WERI-Rb-1 (cell line): ENCODE measurements at regions not wholly inside any gene's neighbourhood (a gene's known extent, or its start where the extent isn't known, plus 50 kb on each side); places are given as distances from the start of the nearest gene placed in this dataset.

Experiments
- DNase-seq: peaks from one replicate; pipeline ENCODE4 v3.0.0-alpha.2; 2020
- H3K27ac ChIP-seq: fragments of 250-450 bp; sonication (Bioruptor Pico); 2 replicates; pipeline ENCODE4 v1.5.1; 2020; ENCODE audit warnings: mild to moderate bottlenecking, moderate library complexity
- H3K27me3 ChIP-seq: fragments of 250-450 bp; sonication (Bioruptor Pico); 2 replicates; pipeline ENCODE4 v1.5.1; 2021; ENCODE audit warnings: mild to moderate bottlenecking, low read depth, moderate library complexity; ENCODE audit not compliant: insufficient read depth, severe bottlenecking
- H3K36me3 ChIP-seq: fragments of 250-450 bp; sonication (Bioruptor Pico); 2 replicates; pipeline ENCODE4 v1.5.1; 2020; ENCODE audit warnings: mild to moderate bottlenecking, moderate library complexity
- H3K4me3 ChIP-seq: 2 replicates; pipeline ENCODE4 v1.5.1; 2011; ENCODE audit warnings: low read depth, mild to moderate bottlenecking, control low read depth, low read length
- H3K9me3 ChIP-seq: fragments of 250-450 bp; sonication (Bioruptor Pico); 2 replicates; pipeline ENCODE4 v1.5.1; 2021; ENCODE audit warnings: mild to moderate bottlenecking, moderate library complexity; ENCODE audit not compliant: severe bottlenecking
- TF ChIP-seq, protein P1 (sequence below): IDR thresholded peaks from 2 replicates; pipeline ENCODE4 v1.5.1; 2011; ENCODE audit warnings: low read depth, mild to moderate bottlenecking, control low read depth, inconsistent platforms, low read length

DNA sequence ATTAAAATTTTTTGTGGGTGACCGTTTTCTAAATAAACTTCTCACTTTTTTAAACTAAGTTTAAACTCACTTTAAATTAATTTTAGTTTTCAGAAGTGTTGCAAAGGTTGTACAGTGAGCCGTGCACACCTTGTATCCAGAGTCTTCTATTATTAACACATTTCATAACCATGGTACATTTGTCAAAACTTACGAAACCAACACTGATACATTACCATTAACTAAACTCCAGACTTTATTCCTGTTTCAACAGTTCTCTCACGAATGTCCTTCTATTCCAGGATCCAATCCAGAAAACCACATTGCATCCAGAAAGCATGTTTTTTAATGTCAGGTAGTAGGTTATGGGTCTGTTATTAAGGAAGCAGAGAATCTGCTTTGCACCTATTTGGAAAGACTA lies 319.9 kb downstream of the CBLN4 start:
- peaks cover 53% of the 10 kb centered on the region for H3K27me3 ChIP-seq
- TF ChIP-seq, protein P1, sequence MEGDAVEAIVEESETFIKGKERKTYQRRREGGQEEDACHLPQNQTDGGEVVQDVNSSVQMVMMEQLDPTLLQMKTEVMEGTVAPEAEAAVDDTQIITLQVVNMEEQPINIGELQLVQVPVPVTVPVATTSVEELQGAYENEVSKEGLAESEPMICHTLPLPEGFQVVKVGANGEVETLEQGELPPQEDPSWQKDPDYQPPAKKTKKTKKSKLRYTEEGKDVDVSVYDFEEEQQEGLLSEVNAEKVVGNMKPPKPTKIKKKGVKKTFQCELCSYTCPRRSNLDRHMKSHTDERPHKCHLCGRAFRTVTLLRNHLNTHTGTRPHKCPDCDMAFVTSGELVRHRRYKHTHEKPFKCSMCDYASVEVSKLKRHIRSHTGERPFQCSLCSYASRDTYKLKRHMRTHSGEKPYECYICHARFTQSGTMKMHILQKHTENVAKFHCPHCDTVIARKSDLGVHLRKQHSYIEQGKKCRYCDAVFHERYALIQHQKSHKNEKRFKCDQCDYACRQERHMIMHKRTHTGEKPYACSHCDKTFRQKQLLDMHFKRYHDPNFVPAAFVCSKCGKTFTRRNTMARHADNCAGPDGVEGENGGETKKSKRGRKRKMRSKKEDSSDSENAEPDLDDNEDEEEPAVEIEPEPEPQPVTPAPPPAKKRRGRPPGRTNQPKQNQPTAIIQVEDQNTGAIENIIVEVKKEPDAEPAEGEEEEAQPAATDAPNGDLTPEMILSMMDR, result no peak
- no peaks in the 10 kb centered on the region for H3K9me3 ChIP-seq
- H3K36me3 ChIP-seq, result no peaks in the 10 kb centered on the region
- no peak for DNase-seq
- no peak overlapping the region for H3K27ac ChIP-seq
- H3K4me3 ChIP-seq, result no peak overlapping the region

DNA sequence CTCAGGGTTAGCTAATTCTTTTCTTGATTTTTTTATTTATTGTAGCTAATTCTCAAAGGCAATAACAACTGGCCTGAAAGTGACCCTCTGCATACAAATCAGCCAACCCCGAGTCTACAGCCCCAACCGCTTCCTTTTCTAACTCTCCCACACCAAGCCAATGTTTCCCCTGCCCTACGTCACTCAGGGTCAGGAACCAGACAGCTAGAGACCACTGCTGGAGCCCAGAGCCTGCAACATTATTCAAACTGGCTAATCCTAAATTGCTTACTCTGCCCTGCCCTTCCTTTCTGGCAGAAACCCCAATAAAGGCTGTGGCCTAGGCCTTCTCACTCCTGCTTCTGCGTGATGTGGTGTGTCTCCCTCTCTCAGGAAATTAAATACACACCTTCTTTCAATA lies 320.7 kb downstream of the CBLN4 start:
- peaks cover 51% of the 10 kb centered on the region for H3K27me3 ChIP-seq
- no peak overlapping the region for H3K4me3 ChIP-seq
- H3K36me3 ChIP-seq, result no peaks in the 10 kb centered on the region
- no peak for DNase-seq
- TF ChIP-seq, protein P1, result no peak
- H3K9me3 ChIP-seq, result no peaks in the 10 kb centered on the region
- no peak overlapping the region for H3K27ac ChIP-seq

DNA sequence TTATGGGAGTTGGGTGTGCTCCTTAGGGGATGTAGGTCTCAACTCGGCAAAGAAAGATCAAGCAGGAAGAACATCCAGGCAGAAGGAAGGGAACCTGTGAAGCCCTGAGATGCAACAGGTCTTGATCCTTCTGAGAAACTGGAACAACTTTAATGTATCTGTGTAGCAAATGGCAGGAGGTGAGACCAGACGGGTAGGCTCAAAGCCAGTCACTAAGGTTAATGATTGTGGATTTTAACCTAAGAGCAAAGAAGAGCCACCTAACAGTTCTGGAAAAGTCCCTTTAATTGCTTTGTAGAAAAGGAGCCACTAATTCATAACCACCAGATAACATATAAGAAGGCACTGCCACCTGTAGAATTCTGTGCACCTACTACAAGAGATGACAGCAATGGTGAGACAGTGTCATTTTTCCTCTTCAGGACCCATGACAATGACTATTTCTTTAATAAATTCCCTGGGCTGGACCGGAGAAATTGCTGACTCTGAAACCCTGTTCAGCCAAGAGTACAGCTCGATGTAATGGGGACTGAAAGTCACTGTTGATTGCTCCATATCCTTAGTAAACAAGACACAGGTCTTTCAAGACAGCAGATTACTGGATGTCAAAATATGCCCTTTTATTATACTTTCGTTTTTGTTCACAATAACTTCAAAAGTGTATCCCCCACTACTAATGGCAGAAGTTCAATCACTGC lies 326.2 kb downstream of the CBLN4 start:
- TF ChIP-seq, protein P1, result no peak
- Histone ChIP-seq H3K4me3 (no peak overlapping the region), H3K36me3 (no peaks in the 10 kb centered on the region), H3K27me3 (peaks cover 44% of the 10 kb centered on the region), H3K9me3 (no peaks in the 10 kb centered on the region), H3K27ac (no peak overlapping the region)
- no peak for DNase-seq

DNA sequence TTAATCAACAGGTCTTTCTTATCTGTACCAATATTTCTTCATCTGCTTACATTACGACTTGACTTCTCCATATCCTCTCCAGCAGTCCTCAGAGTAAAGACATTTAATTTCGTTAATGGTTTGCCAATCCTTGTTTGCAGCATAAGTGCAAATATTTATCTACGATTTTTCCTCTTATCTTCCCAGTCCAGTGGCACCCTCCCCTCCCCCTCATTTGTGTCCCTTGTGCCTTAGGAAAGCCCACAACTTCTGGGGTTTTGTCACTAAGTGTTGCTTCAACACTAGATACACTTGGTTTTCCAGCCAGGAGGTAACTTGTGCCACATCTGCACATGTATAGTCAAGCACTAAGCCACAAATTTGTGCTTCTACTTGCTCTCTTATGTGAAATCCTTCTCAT lies 327.2 kb downstream of the CBLN4 start:
- no peak for DNase-seq
- no peaks in the 10 kb centered on the region for H3K36me3 ChIP-seq
- H3K4me3 ChIP-seq, result no peak overlapping the region
- TF ChIP-seq, protein P1, result no peak
- H3K9me3 ChIP-seq, result no peaks in the 10 kb centered on the region
- peaks cover 39% of the 10 kb centered on the region for H3K27me3 ChIP-seq
- H3K27ac ChIP-seq, result no peak overlapping the region

DNA sequence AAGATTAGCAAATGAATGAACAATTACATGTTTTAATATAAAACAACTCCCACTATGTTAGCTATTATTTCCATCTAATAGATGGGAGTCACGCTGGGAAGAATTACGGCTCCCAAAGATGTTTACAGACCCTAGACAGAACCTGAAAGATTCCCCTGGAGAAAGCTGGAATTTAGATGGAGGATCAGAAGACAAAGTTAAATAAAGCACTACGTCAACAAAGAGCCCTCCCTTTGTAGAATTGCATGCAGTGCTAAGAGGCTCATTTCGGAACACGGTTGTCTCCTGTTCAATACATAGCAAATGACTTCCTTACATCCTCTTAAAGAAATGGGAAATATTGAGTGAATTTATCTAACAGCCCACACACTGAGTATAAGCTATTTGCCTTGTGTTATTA lies 328.3 kb downstream of the CBLN4 start:
- no peak for DNase-seq
- Histone ChIP-seq H3K36me3 (no peaks in the 10 kb centered on the region), H3K27me3 (peaks cover 30% of the 10 kb centered on the region), H3K27ac (no peak overlapping the region), H3K9me3 (no peaks in the 10 kb centered on the region), H3K4me3 (no peak overlapping the region)
- TF ChIP-seq, protein P1, result no peak

DNA sequence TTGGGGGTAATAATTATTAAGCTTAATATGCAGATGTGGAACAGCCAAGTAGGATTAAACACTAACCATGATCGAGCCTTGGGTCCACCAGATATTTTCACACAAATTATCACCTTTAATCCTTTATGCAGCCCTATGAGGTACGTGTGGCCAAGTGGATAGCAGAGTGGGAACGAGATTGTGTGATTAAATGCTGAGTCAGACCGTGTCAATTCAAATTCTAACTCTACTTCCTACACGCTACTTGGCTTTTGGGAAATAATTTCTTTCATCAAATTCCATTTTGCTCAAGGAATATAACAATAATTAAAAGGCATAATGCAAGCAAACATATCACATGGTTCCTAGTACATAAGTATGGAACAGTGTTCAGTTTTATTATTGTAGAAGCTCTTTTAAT lies 329.2 kb downstream of the CBLN4 start:
- Histone ChIP-seq H3K36me3 (no peaks in the 10 kb centered on the region), H3K4me3 (no peak overlapping the region), H3K27ac (no peak overlapping the region), H3K9me3 (no peaks in the 10 kb centered on the region), H3K27me3 (peaks cover 34% of the 10 kb centered on the region)
- DNase-seq, result no peak
- TF ChIP-seq, protein P1, result no peak
